HEK293T (cell line): ENCODE measurements at regions not wholly inside any gene's neighbourhood (a gene's known extent, or its start where the extent isn't known, plus 50 kb on each side); places are given as distances from the start of the nearest gene placed in this dataset.

Experiments
- ARNT ChIP-seq: fragments of 450-650 bp; IDR thresholded peaks from 2 replicates; pipeline ENCODE4 v1.6.1; 2017; ENCODE audit warnings: mild to moderate bottlenecking
- BHLHE40 ChIP-seq: fragments of 450-650 bp; IDR thresholded peaks from 2 replicates; pipeline ENCODE4 v1.6.1; 2016; ENCODE audit warnings: mild to moderate bottlenecking, moderate library complexity, borderline replicate concordance
- CTBP1 ChIP-seq: fragments of 450-650 bp; IDR thresholded peaks from 2 replicates; pipeline ENCODE4 v1.6.1; 2016; ENCODE audit warnings: borderline replicate concordance
- ELF4 ChIP-seq: fragments of 450-650 bp; IDR thresholded peaks from 2 replicates; pipeline ENCODE4 v1.6.1; 2017; ENCODE audit warnings: antibody characterized with exemption
- FOXK2 ChIP-seq: fragments of 450-650 bp; IDR thresholded peaks from 2 replicates; pipeline ENCODE4 v1.6.1; 2016; ENCODE audit warnings: mild to moderate bottlenecking
- FOXM1 ChIP-seq: fragments of 450-650 bp; IDR thresholded peaks from 2 replicates; pipeline ENCODE4 v1.6.1; 2017; ENCODE audit warnings: mild to moderate bottlenecking, borderline replicate concordance
- HDGF ChIP-seq: fragments of 450-650 bp; IDR thresholded peaks from 2 replicates; pipeline ENCODE4 v1.6.1; 2017; ENCODE audit warnings: antibody characterized with exemption, borderline replicate concordance
- L3MBTL2 ChIP-seq: fragments of 450-650 bp; conservative IDR thresholded peaks from 2 replicates; pipeline ENCODE4 v1.6.1; 2016; ENCODE audit warnings: mild to moderate bottlenecking
- LEF1 ChIP-seq: fragments of 450-650 bp; IDR thresholded peaks from 2 replicates; pipeline ENCODE4 v1.6.1; 2017; ENCODE audit warnings: mild to moderate bottlenecking, borderline replicate concordance
- PKNOX1 ChIP-seq: fragments of 450-650 bp; IDR thresholded peaks from 2 replicates; pipeline ENCODE4 v1.6.1; 2016
- SP1 ChIP-seq: fragments of 450-650 bp; IDR thresholded peaks from 2 replicates; pipeline ENCODE4 v1.6.1; 2017
- SUZ12 ChIP-seq: fragments of 450-650 bp; IDR thresholded peaks from 2 replicates; pipeline ENCODE4 v1.6.1; 2016; ENCODE audit warnings: mild to moderate bottlenecking
- TARDBP ChIP-seq: fragments of 450-650 bp; IDR thresholded peaks from 2 replicates; pipeline ENCODE4 v1.6.1; 2016
- ZNF384 ChIP-seq: fragments of 450-650 bp; IDR thresholded peaks from 2 replicates; pipeline ENCODE4 v1.6.1; 2016

DNA sequence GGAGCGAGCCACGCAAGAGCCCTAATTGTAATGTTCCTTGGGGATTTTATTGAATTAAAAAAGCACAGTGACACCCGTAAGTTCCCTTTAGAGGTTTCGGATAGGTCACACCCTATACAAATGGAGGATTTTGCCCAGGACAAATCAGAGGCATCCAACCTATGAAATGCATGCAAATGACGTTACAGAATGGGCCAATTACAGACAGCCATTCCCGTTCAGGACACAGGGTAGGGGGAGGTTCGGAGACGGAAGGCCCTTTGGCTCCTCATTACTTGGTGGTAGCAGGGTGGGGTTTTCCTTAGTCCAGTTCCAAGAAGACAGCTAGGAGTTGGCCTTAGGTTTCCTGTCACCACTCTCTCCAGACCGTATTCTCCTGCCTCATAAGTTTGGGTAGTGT is 754.1 kb downstream of the IPMK start:
- TF ChIP-seq ELF4 (no peak), SUZ12 (no peak), PKNOX1 (no peak), CTBP1 (no peak), SP1 (no peak), ZNF384 (no peak), L3MBTL2 (no peak), LEF1 (no peak), FOXK2 (no peak), BHLHE40 (no peak), ARNT (no peak), HDGF (no peak), FOXM1 (no peak), TARDBP (no peak)
